ENCODE measurements at regions not wholly inside any gene's neighbourhood (a gene's known extent, or its start where the extent isn't known, plus 50 kb on each side); places are given as distances from the start of the nearest gene placed in this dataset.

GRCh38 chr4:97404876-97405523 is 738.3 kb downstream of the STPG2 start:
- TF ChIP-seq ZNF274 (IDR thresholded peaks at IDR 0.05; ENCODE audit: low read depth, low read length) = no peak
- TF ChIP-seq YY1 (IDR thresholded peaks at IDR 0.05; ENCODE audit: insufficient read depth, insufficient read length) = no peak
- no peak for TF ChIP-seq SUZ12 (IDR thresholded peaks at IDR 0.05; ENCODE audit: extremely low read depth, insufficient read depth, insufficient read length)
